ENCODE measurements at regions not wholly inside any gene's neighbourhood (a gene's known extent, or its start where the extent isn't known, plus 50 kb on each side); places are given as distances from the start of the nearest gene placed in this dataset.

- TF ChIP-seq EZH2 (IDR thresholded peaks at IDR 0.05; ENCODE audit: low read length, missing control alignments) (no peak), CTCF (conservative IDR thresholded peaks at IDR 0.05 in 1 of 2, IDR thresholded peaks at IDR 0.05 in 1 of 2; ENCODE audit: low read depth in 1 of 2, low read length in 2 of 2) (no peak)
These were observed 742.9 kb upstream of the DDX18 start for GRCh38 chr2:117071556-117072102.

All from fibroblast of lung (primary cell).